Osteocyte (in vitro differentiated cells): ENCODE measurements at regions not wholly inside any gene's neighbourhood (a gene's known extent, or its start where the extent isn't known, plus 50 kb on each side); places are given as distances from the start of the nearest gene placed in this dataset.

Experiments
- DNase-seq: peaks from one replicate; pipeline ENCODE4 v3.0.0; 2021; ENCODE audit warnings: mixed read lengths; ENCODE audit not compliant: unreplicated experiment; ENCODE audit errors: extremely low spot score
- H3K27ac Mint-ChIP-seq: one replicate; pipeline ENCODE4 v1.8.0; 2021; ENCODE audit warnings: mild to moderate bottlenecking, mixed read lengths; ENCODE audit not compliant: unreplicated experiment
- H3K27me3 Mint-ChIP-seq: one replicate; pipeline ENCODE4 v1.8.0; 2021; ENCODE audit warnings: mixed read lengths; ENCODE audit not compliant: unreplicated experiment
- H3K36me3 Mint-ChIP-seq: one replicate; pipeline ENCODE4 v1.8.0; 2021; ENCODE audit warnings: mixed read lengths; ENCODE audit not compliant: unreplicated experiment
- H3K4me1 Mint-ChIP-seq: one replicate; pipeline ENCODE4 v1.8.0; 2021; ENCODE audit warnings: mixed read lengths; ENCODE audit not compliant: unreplicated experiment
- H3K4me3 Mint-ChIP-seq: one replicate; pipeline ENCODE4 v1.8.0; 2021; ENCODE audit warnings: mild to moderate bottlenecking, moderate library complexity, mixed read lengths; ENCODE audit not compliant: unreplicated experiment
- H3K9me3 Mint-ChIP-seq: one replicate; pipeline ENCODE4 v1.8.0; 2021; ENCODE audit warnings: mixed read lengths; ENCODE audit not compliant: unreplicated experiment
- CTCF ChIP-seq: fragments of 200-600 bp; sonication (generic); IDR thresholded peaks from 2 replicates; pipeline ENCODE4 v1.5.0; 2021; ENCODE audit warnings: antibody characterized with exemption, mild to moderate bottlenecking, moderate library complexity

- H3K4me3 Mint-ChIP-seq = no peak overlapping the region
- peaks cover 8% of the 10 kb centered on the region for H3K27me3 Mint-ChIP-seq
These were observed 335.7 kb upstream of the RPS23 start for GRCh38 chr5:82613891-82614290.

GRCh38 chr5:82610686-82611085 is 332.5 kb upstream of the RPS23 start:
- H3K9me3 Mint-ChIP-seq = peaks cover 23% of the 10 kb centered on the region
- no peaks in the 10 kb centered on the region for H3K4me1 Mint-ChIP-seq
- H3K27me3 Mint-ChIP-seq = peaks cover 6% of the 10 kb centered on the region

More at GRCh38 chr5:82613891-82614290, 335.7 kb upstream of the RPS23 start:
- no peak overlapping the region for H3K27ac Mint-ChIP-seq
- no peak for DNase-seq
- H3K9me3 Mint-ChIP-seq = peaks cover 10% of the 10 kb centered on the region
- no peaks in the 10 kb centered on the region for H3K4me1 Mint-ChIP-seq
- no peaks in the 10 kb centered on the region for H3K36me3 Mint-ChIP-seq
- TF ChIP-seq CTCF = no peak

DNA sequence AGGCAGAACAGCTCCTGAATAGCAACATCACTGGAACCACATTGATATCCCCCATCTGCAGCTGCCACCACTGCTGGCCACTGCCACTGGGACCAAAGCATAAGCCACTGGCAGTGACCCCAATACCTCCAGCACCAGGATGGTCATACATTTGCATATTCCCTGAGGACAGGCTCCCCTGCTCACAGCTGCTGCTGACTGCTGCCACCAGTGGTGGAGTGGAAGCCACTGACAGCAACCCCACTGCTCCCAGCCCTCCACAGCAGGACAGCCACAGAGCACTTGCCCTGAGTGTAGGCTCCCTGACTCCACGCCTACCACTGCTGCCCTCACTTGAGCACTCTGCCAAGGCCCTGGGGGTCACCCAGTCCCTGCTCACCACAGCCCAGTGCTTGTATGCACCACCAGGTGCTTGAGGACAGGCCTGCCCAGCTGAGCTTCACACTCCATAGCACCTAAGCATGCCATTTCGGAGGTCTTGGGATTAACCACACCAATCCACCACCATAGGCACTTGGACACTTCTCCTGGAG is 327.4 kb upstream of the RPS23 start:
- H3K9me3 Mint-ChIP-seq = peaks cover 19% of the 10 kb centered on the region
- H3K36me3 Mint-ChIP-seq = no peaks in the 10 kb centered on the region

More at GRCh38 chr5:82610686-82611085, 332.5 kb upstream of the RPS23 start:
- Mint-ChIP-seq H3K4me3 (no peak overlapping the region), H3K36me3 (no peaks in the 10 kb centered on the region), H3K27ac (no peak overlapping the region)
- DNase-seq = no peak
- TF ChIP-seq CTCF = no peak

GRCh38 chr5:82603033-82603987 is 325.2 kb upstream of the RPS23 start:
- Mint-ChIP-seq H3K4me3 (no peak overlapping the region), H3K4me1 (no peaks in the 10 kb centered on the region), H3K9me3 (peaks cover 11% of the 10 kb centered on the region), H3K27me3 (peaks cover 22% of the 10 kb centered on the region), H3K36me3 (no peaks in the 10 kb centered on the region), H3K27ac (no peak overlapping the region)
- DNase-seq = no peak
- TF ChIP-seq CTCF = no peak

More for the DNA sequence above, 327.4 kb upstream of the RPS23 start:
- Mint-ChIP-seq H3K4me3 (no peak overlapping the region), H3K4me1 (no peaks in the 10 kb centered on the region), H3K27ac (no peak overlapping the region), H3K27me3 (peaks cover 18% of the 10 kb centered on the region)
- no peak for TF ChIP-seq CTCF
- no peak for DNase-seq

GRCh38 chr5:82601861-82602260 is 323.7 kb upstream of the RPS23 start:
- Mint-ChIP-seq H3K27ac (no peak overlapping the region), H3K36me3 (no peaks in the 10 kb centered on the region), H3K4me3 (no peak overlapping the region), H3K9me3 (peaks cover 2% of the 10 kb centered on the region), H3K4me1 (no peaks in the 10 kb centered on the region), H3K27me3 (peaks cover 27% of the 10 kb centered on the region)
- no peak for DNase-seq
- TF ChIP-seq CTCF = no peak
